ENCODE measurements at regions not wholly inside any gene's neighbourhood (a gene's known extent, or its start where the extent isn't known, plus 50 kb on each side); places are given as distances from the start of the nearest gene placed in this dataset.

GRCh38 chr5:99378443-99378842 lies 449.6 kb upstream of the CHD1 start:
- ATAC-seq, result no peak
- TF ChIP-seq SNAI2 (CRISPR knock-in tag; IDR thresholded peaks at IDR 0.05) (no peak), GLIS3 (CRISPR knock-in tag; IDR thresholded peaks at IDR 0.05) (no peak), ISL1 (CRISPR knock-in tag; IDR thresholded peaks at IDR 0.05) (no peak)
- TF ChIP-seq, protein P1, sequence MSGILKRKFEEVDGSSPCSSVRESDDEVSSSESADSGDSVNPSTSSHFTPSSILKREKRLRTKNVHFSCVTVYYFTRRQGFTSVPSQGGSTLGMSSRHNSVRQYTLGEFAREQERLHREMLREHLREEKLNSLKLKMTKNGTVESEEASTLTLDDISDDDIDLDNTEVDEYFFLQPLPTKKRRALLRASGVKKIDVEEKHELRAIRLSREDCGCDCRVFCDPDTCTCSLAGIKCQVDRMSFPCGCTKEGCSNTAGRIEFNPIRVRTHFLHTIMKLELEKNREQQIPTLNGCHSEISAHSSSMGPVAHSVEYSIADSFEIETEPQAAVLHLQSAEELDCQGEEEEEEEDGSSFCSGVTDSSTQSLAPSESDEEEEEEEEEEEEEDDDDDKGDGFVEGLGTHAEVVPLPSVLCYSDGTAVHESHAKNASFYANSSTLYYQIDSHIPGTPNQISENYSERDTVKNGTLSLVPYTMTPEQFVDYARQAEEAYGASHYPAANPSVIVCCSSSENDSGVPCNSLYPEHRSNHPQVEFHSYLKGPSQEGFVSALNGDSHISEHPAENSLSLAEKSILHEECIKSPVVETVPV (CRISPR knock-in tag; IDR thresholded peaks at IDR 0.05), result no peak

- TF ChIP-seq CSDC2 (CRISPR knock-in tag; IDR thresholded peaks at IDR 0.05) (no peak), TCF4 (CRISPR knock-in tag; IDR thresholded peaks at IDR 0.05; ENCODE audit: borderline replicate concordance) (no peak), ZNF70 (CRISPR knock-in tag; IDR thresholded peaks at IDR 0.05) (no peak), PATZ1 (CRISPR knock-in tag; IDR thresholded peaks at IDR 0.05; ENCODE audit: borderline replicate concordance) (no peak), RARB (CRISPR knock-in tag; IDR thresholded peaks at IDR 0.05) (no peak), PPARA (CRISPR knock-in tag; IDR thresholded peaks at IDR 0.05; ENCODE audit: borderline replicate concordance) (no peak), ESRRG (CRISPR knock-in tag; IDR thresholded peaks at IDR 0.05) (no peak), ZFP3 (CRISPR knock-in tag; IDR thresholded peaks at IDR 0.05) (no peak)
- ATAC-seq, result no peak
Measured at GRCh38 chr5:99369797-99370593, 441.2 kb upstream of the CHD1 start.

GRCh38 chr5:99368726-99369125 lies 439.9 kb upstream of the CHD1 start:
- ATAC-seq, result no peak
- TF ChIP-seq ZNF565 (CRISPR knock-in tag; conservative IDR thresholded peaks at IDR 0.05; ENCODE audit: low read depth) (no peak), ZNF8 (CRISPR knock-in tag; IDR thresholded peaks at IDR 0.05) (no peak), ARNTL (CRISPR knock-in tag; IDR thresholded peaks at IDR 0.05; ENCODE audit: borderline replicate concordance, low read depth) (no peak), ZFP30 (CRISPR knock-in tag; IDR thresholded peaks at IDR 0.05) (no peak)

- no peak for TF ChIP-seq ESRRG (CRISPR knock-in tag; IDR thresholded peaks at IDR 0.05)
- TF ChIP-seq ISL1 (CRISPR knock-in tag; IDR thresholded peaks at IDR 0.05), result no peak
- no peak for TF ChIP-seq ZNF565 (CRISPR knock-in tag; conservative IDR thresholded peaks at IDR 0.05; ENCODE audit: low read depth)
- TF ChIP-seq PATZ1 (CRISPR knock-in tag; IDR thresholded peaks at IDR 0.05; ENCODE audit: borderline replicate concordance), result no peak
- no peak for ATAC-seq
Measured at GRCh38 chr5:99355881-99356280, 427.1 kb upstream of the CHD1 start.

GRCh38 chr5:99349787-99350186 lies 421.0 kb upstream of the CHD1 start:
- no peak for ATAC-seq
- TF ChIP-seq, protein P2, sequence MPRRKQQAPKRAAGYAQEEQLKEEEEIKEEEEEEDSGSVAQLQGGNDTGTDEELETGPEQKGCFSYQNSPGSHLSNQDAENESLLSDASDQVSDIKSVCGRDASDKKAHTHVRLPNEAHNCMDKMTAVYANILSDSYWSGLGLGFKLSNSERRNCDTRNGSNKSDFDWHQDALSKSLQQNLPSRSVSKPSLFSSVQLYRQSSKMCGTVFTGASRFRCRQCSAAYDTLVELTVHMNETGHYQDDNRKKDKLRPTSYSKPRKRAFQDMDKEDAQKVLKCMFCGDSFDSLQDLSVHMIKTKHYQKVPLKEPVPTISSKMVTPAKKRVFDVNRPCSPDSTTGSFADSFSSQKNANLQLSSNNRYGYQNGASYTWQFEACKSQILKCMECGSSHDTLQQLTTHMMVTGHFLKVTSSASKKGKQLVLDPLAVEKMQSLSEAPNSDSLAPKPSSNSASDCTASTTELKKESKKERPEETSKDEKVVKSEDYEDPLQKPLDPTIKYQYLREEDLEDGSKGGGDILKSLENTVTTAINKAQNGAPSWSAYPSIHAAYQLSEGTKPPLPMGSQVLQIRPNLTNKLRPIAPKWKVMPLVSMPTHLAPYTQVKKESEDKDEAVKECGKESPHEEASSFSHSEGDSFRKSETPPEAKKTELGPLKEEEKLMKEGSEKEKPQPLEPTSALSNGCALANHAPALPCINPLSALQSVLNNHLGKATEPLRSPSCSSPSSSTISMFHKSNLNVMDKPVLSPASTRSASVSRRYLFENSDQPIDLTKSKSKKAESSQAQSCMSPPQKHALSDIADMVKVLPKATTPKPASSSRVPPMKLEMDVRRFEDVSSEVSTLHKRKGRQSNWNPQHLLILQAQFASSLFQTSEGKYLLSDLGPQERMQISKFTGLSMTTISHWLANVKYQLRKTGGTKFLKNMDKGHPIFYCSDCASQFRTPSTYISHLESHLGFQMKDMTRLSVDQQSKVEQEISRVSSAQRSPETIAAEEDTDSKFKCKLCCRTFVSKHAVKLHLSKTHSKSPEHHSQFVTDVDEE (CRISPR knock-in tag; IDR thresholded peaks at IDR 0.05), result no peak
- TF ChIP-seq ISL1 (CRISPR knock-in tag; IDR thresholded peaks at IDR 0.05), result no peak
- TF ChIP-seq ESRRG (CRISPR knock-in tag; IDR thresholded peaks at IDR 0.05), result no peak
- no peak for TF ChIP-seq TCF4 (CRISPR knock-in tag; IDR thresholded peaks at IDR 0.05; ENCODE audit: borderline replicate concordance)
- no peak for TF ChIP-seq PPARA (CRISPR knock-in tag; IDR thresholded peaks at IDR 0.05; ENCODE audit: borderline replicate concordance)
- no peak for TF ChIP-seq ZFP30 (CRISPR knock-in tag; IDR thresholded peaks at IDR 0.05)
- TF ChIP-seq RARB (CRISPR knock-in tag; IDR thresholded peaks at IDR 0.05), result no peak
- TF ChIP-seq, protein P3, sequence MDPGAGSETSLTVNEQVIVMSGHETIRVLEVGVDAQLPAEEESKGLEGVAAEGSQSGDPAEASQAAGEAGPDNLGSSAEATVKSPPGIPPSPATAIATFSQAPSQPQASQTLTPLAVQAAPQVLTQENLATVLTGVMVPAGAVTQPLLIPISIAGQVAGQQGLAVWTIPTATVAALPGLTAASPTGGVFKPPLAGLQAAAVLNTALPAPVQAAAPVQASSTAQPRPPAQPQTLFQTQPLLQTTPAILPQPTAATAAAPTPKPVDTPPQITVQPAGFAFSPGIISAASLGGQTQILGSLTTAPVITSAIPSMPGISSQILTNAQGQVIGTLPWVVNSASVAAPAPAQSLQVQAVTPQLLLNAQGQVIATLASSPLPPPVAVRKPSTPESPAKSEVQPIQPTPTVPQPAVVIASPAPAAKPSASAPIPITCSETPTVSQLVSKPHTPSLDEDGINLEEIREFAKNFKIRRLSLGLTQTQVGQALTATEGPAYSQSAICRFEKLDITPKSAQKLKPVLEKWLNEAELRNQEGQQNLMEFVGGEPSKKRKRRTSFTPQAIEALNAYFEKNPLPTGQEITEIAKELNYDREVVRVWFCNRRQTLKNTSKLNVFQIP (CRISPR knock-in tag; IDR thresholded peaks at IDR 0.05; ENCODE audit: borderline replicate concordance, low read depth), result no peak
- no peak for TF ChIP-seq OSR1 (CRISPR knock-in tag; IDR thresholded peaks at IDR 0.05)
- TF ChIP-seq PATZ1 (CRISPR knock-in tag; IDR thresholded peaks at IDR 0.05; ENCODE audit: borderline replicate concordance), result no peak
- no peak for TF ChIP-seq ZC3H10 (CRISPR knock-in tag; IDR thresholded peaks at IDR 0.05)
- no peak for TF ChIP-seq SNAI2 (CRISPR knock-in tag; IDR thresholded peaks at IDR 0.05)
- no peak for TF ChIP-seq ZNF8 (CRISPR knock-in tag; IDR thresholded peaks at IDR 0.05)
- no peak for TF ChIP-seq CSDC2 (CRISPR knock-in tag; IDR thresholded peaks at IDR 0.05)
- TF ChIP-seq ARNTL (CRISPR knock-in tag; IDR thresholded peaks at IDR 0.05; ENCODE audit: borderline replicate concordance, low read depth), result no peak
- no peak for TF ChIP-seq TOX (CRISPR knock-in tag; IDR thresholded peaks at IDR 0.05; ENCODE audit: borderline replicate concordance)
- no peak for TF ChIP-seq BACH2 (CRISPR knock-in tag; IDR thresholded peaks at IDR 0.05; ENCODE audit: borderline replicate concordance)

Measured in SK-N-SH treated with all-trans-retinoic acid at 6 μM for 48 hours (cell line).